T47D (cell line): ENCODE measurements at regions not wholly inside any gene's neighbourhood (a gene's known extent, or its start where the extent isn't known, plus 50 kb on each side); places are given as distances from the start of the nearest gene placed in this dataset.
"Not testable (repeated sequence)": the region's sequence is repeated elsewhere in the genome, so short reads cannot be mapped to it uniquely, and the experiment has no call there.

Experiments used
- DNase-seq, 2 experiments: peaks; one replicate each; pipeline versions ENCODE4 v3.0.0 to v3.0.0-alpha.2; 2011 to 2012; ENCODE audit warnings: low read depth in 1 of 2, low spot score in 1 of 2
- JUND ChIP-seq: IDR thresholded peaks from 2 replicates; pipeline ENCODE4 v1.6.1; 2012; ENCODE audit warnings: low read depth
- in situ Hi-C: cut with HindIII; loops from 2 replicates; pipeline ENCODE4 v1.10.0; 2016; ENCODE audit warnings: low sequenced_read_pairs, low pct_unique_long_range_greater_than_20kb

DNA sequence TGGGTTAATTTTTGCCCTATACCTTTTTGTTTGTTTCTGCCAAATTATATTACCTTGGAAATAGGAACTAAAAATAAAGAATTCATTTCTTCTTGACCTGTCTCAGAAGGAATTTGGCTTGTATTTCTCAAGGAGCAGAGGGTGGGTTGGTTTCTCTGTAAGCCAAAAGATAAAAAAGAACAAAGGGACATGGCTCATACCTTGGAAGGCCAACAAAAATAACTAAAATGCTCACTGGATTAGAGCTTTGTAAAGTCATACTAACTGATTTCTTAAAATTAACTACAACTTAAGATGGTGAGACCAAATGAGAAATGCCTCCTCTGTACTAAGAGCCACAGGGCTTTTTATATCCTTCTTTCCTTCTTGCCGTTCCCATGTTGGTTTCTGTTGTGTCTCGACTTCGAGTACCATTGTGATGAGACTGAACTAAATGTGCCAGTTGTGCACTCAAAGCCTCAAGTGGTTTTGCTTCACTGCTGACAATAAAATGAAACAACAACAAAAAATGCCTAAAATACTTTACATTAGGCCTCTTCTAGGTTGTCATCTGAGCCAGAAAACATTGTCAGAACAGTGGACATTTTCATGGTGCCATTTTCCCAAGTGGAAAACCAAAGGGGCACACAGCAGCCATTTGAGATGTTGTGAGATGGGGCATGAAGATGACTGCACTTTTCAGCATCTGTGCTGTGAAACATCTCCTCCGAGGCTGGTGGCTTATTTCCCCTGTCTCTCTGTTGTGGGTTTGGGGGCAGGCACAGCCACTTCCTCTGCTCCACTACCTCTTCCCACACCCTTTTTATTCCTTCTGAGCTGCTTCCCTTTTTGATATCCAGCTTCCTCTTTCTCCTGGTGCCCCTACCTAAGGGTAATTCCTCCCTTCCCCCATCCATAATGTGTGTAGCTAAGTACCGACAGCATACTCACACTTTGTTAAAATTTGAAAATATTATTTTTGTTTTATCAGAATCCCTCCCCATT is 51.8 kb upstream of the AGR3 start:
- in situ Hi-C loops: no loop called here

DNA sequence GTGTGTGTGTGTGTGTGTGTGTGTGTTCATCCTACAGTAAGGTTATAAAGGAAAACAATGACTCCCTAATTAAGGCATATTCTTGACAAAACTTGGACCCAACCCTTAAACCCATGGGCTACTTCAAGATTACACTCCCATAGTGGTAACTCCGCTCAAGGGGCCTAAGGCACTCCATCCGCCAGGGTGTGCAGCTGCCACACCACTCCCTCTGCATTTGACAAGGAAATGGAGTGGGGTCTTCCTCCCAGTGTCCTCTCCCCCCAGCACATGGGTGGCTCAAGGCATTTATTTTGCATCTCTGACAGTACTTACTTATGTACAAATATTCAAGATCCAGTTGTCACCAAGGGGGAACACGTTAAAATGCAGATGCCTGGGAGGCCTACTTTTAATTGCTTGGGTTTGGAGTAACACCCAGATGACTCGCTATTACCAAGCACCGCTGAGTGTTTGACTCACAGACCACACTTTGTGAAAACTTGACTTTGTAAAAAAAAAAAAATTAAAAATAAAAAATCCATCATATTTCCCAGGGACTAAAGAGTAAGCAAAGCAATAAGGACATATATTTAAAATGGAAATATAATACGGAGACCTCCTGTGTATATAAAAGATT is 53.0 kb upstream of the AGR3 start:
- in situ Hi-C loops: no loop called here
- DNase-seq: no peak

More for the DNA sequence above, 51.8 kb upstream of the AGR3 start:
- no peak for DNase-seq
- TF ChIP-seq JUND: no peak

DNA sequence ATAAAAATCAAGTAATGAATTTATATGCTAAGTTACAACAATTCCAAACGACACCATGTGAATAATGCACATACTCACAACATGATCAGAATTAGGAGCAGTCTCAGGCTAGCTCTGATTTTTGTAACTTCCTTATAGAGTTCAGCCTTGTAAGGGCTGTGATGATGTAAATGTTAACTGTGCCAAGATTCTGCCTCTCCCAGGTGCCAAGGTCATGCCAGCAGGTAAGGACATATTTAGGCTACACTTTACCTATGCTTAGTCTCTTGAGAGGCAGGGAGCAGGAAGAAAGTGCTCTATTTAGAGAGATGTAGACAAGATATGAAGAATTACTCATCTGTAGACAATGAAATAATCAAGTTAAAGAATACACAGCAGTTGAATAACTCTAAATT is 53.6 kb upstream of the AGR3 start:
- peak in 1 of 2 experiments; percentile 73 for DNase-seq
- no peak; the same call in 1 of the 2 replicates for TF ChIP-seq JUND
- in situ Hi-C loops: no loop called here

More for the DNA sequence above, 53.0 kb upstream of the AGR3 start:
- TF ChIP-seq JUND: no peak

DNA sequence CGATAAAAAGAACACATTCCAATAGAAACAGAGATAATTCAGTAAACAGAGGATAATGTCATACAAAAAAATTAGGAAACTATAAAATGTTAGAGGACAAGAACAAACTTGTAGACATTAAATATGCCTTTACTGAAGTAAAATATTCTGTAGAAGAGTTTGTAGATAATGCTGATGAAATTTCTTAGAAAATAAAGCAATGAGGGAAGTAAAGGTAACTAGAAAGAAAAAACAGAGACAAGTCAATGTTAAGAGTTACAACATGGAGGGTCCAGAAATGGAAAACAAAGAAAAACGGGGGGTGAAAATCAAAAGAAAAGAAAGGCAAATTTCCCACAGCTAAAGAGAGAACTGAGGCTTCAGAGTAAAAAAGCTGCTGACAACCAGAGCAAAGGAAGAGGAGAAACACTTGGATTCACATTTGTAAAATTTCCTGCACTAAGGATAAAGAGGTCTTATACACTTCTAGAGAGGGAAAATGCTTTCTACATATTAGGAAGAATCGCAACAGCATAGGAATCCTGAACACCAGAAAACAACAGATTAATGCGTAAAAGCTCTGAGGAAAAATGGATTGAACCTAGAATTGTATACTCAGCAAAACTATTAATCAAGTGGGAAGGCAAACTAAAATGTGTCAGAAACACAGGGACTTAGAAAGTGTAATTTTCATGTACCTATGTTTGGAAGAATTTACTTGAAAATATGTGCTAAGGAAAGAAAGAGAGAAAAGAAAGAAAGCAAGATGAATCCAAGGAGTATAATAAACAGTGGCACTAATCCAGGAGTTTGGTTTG is 55.0 kb upstream of the AGR3 start:
- in situ Hi-C loops: no loop called here
- no peak for DNase-seq
- no peak for TF ChIP-seq JUND

DNA sequence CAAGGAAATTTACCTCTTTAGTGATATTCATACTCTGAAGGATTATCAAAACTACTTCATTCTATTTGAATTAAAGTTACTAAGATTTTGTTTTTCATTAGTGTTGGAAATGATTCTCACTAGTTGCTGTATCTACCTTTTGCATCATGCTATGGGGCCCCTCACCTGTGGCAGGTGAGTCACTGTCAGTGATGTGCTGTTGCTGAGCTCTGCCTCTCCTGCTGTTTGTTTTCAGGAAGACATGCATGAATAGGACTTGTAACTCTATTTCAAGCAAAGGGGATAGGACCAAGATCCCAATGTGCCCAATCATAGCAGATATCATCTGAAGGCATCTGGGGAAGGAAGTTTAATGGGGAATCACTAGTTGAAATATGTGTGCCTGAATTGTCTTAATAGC is 57.4 kb upstream of the AGR3 start:
- no peak for TF ChIP-seq JUND
- DNase-seq: no peak
- in situ Hi-C loops: no loop called here

DNA sequence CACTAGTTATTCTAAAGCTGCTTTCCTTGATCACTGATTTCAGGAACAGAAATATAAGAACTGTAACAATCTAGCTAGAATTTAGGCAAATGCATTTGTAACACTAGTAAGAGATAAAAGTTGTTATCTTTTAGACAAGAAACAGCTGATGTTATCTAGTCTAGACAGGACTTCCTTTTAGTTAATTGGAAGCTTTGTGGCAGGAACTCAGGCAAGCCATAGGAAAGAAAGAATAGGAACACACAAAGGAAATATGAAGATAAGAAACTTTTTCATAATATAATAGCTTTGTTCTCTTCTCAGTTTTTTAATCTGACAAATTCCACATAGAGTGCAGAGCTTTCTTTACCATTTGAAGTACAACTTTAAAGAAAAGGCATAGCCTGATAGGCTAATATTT is 59.0 kb upstream of the AGR3 start:
- no peak for TF ChIP-seq JUND
- DNase-seq: no peak
- in situ Hi-C loops: no loop called here

DNA sequence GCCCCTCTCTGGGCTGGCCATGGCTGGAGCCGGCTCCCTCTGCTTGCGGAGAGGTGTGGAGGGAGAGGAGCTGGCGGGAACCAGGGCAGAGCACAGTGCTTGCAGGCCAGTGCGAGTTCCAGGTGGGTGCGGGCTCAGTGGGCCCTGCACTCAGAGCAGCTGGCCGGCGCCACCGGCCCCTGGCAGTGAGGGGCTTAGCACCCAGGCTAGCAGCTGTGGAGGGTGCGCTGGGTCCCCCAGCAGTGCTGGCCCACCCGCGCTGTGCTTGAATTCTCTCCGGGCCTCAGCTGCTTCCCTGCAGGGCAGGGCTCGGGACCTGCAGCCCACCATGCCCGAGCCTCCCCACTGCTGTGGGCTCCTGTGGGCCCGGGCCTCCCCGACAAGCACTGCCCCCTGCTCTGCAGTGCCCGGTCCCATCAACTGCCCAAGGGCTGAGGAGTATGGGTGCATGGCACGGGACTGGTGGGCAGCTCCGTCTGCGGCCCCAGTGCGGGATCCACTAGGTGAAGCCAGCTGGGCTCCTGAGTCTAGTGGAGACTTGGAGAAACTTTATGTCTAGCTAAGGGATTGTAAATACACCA is 61.2 kb upstream of the AGR3 start:
- DNase-seq: no peak
- in situ Hi-C loops: no loop called here
- no peak for TF ChIP-seq JUND

DNA sequence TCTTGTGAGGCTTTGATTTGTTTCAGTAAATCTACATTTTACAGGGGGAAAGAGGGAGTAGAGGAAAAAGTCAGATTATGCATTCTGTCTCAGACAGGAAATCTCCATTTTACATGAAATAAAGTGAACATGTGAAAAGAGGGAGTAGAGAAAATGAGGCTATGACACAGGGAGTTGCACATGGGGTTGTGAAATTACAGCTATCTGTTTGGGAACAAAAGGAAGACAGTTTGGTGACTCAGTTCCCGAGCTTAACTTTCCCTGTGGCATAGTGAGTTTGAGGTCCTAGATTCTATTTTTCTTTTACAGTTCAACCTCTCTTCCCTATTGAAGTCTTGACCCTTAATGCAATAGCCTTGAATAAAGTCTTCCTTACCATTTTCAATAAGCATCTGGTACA is 63.2 kb upstream of the AGR3 start:
- DNase-seq: no peak
- no peak for TF ChIP-seq JUND
- in situ Hi-C loops: no loop called here

DNA sequence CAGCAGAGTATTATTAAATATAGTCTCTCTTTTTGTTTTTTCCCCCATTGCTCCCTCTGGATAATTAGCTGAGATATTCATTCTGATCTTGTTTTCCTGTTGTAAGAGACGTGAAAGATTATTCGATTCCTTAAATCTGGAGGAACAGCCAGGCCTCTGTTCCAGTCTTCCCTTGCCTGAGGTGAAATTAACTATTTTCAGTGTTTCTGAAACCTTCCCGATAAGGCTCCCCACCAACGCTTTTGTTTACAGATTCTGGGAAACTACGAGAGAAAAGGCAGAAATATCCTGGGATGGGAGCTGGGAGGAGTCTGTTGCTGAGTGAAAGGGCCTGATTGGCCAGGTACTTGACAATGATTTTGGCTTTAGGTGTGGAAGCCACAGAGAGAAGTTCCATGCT is 63.6 kb upstream of the AGR3 start:
- in situ Hi-C loops: no loop called here
- no peak for DNase-seq
- no peak for TF ChIP-seq JUND

DNA sequence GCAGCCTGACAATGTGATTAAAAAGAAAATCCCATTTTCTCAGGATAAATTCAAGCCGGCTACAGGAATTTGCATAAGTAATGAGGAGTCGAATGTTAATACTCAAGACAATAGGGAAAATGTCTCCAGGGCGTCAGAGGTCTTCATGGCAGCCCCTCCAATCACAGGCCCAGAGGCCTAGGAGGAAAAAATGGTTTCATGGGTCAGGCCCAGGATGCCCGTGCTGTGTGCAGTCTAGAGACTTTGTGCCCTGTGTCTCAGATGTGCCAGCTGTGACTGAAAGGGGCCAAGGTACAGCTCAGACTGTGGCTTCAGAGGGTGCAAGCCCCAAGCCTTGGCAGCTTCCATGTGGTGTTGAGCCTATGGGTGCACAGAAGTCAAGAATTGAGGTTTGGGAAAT is 66.3 kb upstream of the AGR3 start:
- in situ Hi-C loops, DNase-seq: not testable (repeated sequence)

DNA sequence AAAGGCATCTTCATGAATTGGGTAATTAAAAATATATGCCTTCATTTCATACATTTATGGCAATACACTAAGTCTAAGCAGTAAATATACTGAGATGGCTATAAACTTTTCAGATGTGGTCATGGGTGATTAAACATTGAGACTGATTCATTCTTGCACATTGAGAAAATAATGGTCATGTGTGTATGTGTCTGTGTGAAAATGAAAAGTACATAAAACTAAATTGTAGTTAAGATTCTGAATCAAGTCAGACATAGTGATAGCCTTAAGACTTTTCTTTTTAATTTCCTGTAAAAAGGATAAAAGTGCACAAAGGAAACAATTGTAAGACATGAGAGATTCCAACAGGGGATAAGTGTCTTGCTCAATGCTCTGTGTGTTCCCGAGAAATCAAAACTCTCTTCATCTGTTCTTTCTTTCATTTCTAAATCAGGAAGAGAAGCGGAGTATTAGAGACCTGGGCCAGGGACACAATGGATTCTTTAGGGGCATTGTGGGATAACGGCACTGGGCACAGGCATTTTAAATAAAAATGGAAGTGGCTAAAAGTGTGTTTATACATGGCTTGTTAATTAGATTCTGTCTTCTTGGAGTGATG is 69.8 kb upstream of the AGR3 start:
- TF ChIP-seq JUND: no peak
- in situ Hi-C loops: no loop called here
- no peak for DNase-seq

DNA sequence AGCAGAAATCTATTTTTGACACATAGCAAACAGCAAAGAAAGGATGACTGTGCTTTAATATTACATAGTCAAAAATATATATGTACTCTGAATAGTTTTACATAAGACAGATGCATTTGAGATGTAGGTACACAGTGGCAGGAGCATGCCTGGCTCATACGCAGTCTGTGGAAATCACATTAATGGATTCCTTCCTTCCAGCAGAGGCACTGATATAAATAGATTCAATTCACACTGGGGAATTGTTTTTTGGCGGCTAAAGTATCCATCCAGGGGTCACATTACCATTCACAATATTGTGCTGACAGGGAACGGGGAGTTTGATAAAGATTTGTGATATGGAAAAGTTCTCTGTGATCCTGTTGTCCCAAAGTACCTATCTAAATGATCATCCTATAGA is 72.5 kb upstream of the AGR3 start:
- no peak for TF ChIP-seq JUND
- in situ Hi-C loops: no loop called here
- no peak for DNase-seq
